Ascending aorta (tissue), 2 donors: ENCODE measurements at regions not wholly inside any gene's neighbourhood (a gene's known extent, or its start where the extent isn't known, plus 50 kb on each side); places are given as distances from the start of the nearest gene placed in this dataset.

Source experiments
- DNase-seq, 2 donors: peaks; one replicate each; pipeline ENCODE4 v3.0.0-alpha.2; 2019; ENCODE audit warnings: low spot score in 2 of 2
- H3K27ac ChIP-seq, 2 donors: fragments of 200-600 bp; sonication (generic); one replicate each; pipeline ENCODE4 v1.5.1; 2016 to 2017; ENCODE audit warnings: mild to moderate bottlenecking in 1 of 2
- H3K27me3 ChIP-seq: fragments of 200-600 bp; sonication (generic); one replicate; pipeline ENCODE4 v1.5.1; 2017
- H3K36me3 ChIP-seq, 2 donors: fragments of 200-600 bp; sonication (generic); one replicate each; pipeline ENCODE4 v1.5.1; 2016
- H3K4me1 ChIP-seq, 2 donors: fragments of 200-600 bp; sonication (generic); one replicate each; pipeline ENCODE4 v1.5.1; 2016 to 2017; ENCODE audit warnings: mild to moderate bottlenecking in 1 of 2
- H3K4me3 ChIP-seq, 2 donors: fragments of 200-600 bp; sonication (generic); one replicate each; pipeline ENCODE4 v1.5.1; 2016 to 2017; ENCODE audit warnings: mild to moderate bottlenecking in 1 of 2
- H3K9me3 ChIP-seq, 2 donors: fragments of 200-600 bp; sonication (generic); one replicate each; pipeline ENCODE4 v1.5.1; 2016
- intact Hi-C: fragments of 100-400 bp; cut with DNase I; formaldehyde crosslinking; loops from one replicate; pipeline ENCODE4 v1.15.1; 2023
- TF ChIP-seq, protein P1 (sequence below), 3 experiments: fragments of 200-600 bp in 2 of 3; fragments of 450-650 bp in 1 of 3; sonication (generic) in 2 of 3; IDR thresholded peaks; one replicate each; pipeline ENCODE4 v1.5.1; 2016 to 2019; ENCODE audit warnings: antibody characterized with exemption in 3 of 3, mild to moderate bottlenecking in 1 of 3, moderate library complexity in 1 of 3

DNA sequence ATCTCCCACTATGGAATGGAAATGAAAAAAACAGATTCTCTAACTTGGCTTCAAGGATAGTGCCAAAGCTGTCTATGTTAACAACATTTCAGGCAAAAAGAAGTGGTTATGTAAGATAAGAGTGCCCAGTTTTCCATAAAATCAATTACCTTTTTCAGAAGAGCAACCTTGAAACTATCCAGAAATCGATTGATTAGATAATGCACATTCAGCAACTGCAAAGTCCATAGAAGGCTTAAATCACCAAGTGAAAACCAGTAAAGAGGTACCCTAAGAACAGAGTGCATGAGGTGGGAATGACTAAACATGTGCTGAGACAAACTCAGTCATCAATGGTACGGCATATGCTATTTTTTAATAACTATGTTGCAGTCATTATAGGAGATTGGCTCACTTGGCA lies 71.9 kb upstream of the TNKS2 start:
- DNase-seq: no peak
- no peaks in the 10 kb centered on the region for H3K27me3 ChIP-seq
- TF ChIP-seq, protein P1, sequence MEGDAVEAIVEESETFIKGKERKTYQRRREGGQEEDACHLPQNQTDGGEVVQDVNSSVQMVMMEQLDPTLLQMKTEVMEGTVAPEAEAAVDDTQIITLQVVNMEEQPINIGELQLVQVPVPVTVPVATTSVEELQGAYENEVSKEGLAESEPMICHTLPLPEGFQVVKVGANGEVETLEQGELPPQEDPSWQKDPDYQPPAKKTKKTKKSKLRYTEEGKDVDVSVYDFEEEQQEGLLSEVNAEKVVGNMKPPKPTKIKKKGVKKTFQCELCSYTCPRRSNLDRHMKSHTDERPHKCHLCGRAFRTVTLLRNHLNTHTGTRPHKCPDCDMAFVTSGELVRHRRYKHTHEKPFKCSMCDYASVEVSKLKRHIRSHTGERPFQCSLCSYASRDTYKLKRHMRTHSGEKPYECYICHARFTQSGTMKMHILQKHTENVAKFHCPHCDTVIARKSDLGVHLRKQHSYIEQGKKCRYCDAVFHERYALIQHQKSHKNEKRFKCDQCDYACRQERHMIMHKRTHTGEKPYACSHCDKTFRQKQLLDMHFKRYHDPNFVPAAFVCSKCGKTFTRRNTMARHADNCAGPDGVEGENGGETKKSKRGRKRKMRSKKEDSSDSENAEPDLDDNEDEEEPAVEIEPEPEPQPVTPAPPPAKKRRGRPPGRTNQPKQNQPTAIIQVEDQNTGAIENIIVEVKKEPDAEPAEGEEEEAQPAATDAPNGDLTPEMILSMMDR (IDR thresholded peaks at IDR 0.05): no peak
- no peaks in the 10 kb centered on the region for H3K36me3 ChIP-seq
- no peaks in the 10 kb centered on the region for H3K4me1 ChIP-seq
- H3K27ac ChIP-seq: no peak overlapping the region
- intact Hi-C loops: no loop called here
- H3K4me3 ChIP-seq: no peak overlapping the region
- H3K9me3 ChIP-seq: no peaks in the 10 kb centered on the region

DNA sequence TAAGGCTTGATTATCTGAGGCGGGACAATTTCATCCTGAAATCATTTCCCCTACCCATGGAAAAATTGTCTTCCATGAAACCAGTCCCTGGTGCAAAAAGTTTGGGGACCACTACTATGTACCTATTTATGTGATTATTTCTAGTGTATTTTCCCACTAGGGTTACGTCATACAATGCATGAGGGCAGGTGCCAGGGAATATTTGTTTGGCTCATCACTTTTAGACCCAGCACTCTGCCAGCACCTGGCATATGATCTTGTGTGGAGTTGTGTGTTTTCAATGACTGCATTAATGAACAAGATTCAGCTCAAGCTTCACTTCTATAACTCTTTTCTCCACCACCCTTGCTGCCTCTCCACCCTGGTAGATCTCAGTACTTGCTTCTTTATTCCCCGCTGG lies 73.3 kb upstream of the TNKS2 start:
- H3K9me3 ChIP-seq: no peaks in the 10 kb centered on the region
- no peak overlapping the region for H3K27ac ChIP-seq
- no peaks in the 10 kb centered on the region for H3K4me1 ChIP-seq
- DNase-seq: no peak
- no peak overlapping the region for H3K4me3 ChIP-seq
- no peaks in the 10 kb centered on the region for H3K36me3 ChIP-seq
- TF ChIP-seq, protein P1 (IDR thresholded peaks at IDR 0.05): no peak
- H3K27me3 ChIP-seq: no peaks in the 10 kb centered on the region
- intact Hi-C loops: no loop called here

DNA sequence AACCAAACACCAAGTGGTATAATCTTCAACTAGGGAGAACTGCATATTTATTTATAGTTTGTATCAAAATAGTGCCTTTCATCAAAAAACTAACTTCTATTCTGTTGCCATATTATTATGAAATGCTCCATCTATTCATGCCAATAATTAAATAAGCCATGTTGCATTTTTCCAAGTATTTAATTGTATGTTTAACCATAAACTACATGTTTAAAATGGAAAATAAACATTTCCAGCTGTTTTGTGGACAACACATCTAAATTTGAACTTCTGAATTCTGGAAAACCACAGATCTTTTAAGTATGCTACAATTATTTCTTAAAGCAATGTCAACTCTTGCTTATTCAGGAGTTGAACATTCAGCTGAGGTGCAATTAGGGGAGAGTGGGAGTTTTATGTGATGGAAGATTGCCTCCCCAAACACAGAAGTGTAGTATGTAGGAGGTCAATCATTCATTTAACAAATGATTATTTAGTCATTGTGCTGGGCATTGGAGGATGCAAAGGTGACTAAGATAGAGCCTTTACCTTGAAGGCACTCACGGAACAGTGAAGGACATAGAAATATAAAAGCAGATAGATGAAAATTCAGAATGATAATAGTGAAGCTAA lies 80.7 kb upstream of the PPP1R3C start:
- intact Hi-C loops: no loop called here
- Histone ChIP-seq H3K27ac (no peak overlapping the region), H3K4me3 (no peak overlapping the region), H3K27me3 (no peaks in the 10 kb centered on the region), H3K9me3 (no peaks in the 10 kb centered on the region), H3K4me1 (no peaks in the 10 kb centered on the region), H3K36me3 (no peaks in the 10 kb centered on the region)
- no peak for DNase-seq
- TF ChIP-seq, protein P1 (IDR thresholded peaks at IDR 0.05): no peak

DNA sequence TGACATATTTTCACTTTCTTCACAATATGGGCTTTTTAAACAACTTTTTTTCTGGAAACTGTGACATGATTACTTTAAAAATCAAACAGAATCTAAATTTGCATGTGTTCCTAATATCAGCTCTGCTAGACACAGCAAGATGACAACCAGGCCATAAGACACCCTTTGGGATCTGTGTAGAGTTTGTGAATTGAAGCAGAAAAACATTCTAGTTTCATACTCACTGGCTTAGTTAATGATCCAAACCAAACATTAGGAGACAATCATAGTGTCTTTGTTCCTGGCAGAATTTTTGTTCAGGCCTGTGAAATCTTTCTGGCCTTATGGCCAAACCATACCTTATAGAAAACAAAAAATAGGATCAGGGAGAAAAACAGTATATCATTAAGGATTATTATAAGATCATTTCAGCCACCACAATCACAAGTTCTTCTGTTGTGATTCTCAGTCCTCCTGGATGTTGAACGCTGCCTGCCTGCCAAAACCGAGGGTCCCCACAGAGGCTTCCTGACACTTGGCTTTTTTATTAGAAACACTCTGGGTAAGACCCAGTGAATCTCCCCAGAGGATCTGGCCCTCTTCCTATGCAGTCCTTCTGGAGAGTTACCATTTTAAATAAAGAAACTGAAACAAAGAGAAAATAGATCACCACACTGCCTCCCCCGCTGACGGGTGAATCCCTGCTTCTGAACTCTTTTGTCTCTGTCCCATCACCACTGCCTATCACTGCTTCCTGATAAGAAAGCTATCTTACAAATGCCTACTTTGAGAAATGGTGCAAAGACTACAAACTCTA lies 79.2 kb upstream of the PPP1R3C start:
- DNase-seq: no peak
- H3K4me3 ChIP-seq: no peak overlapping the region
- TF ChIP-seq, protein P1 (IDR thresholded peaks at IDR 0.05): no peak
- H3K9me3 ChIP-seq: no peaks in the 10 kb centered on the region
- H3K4me1 ChIP-seq: no peaks in the 10 kb centered on the region
- H3K27me3 ChIP-seq: no peaks in the 10 kb centered on the region
- intact Hi-C loops: no loop called here
- H3K27ac ChIP-seq: no peak overlapping the region
- H3K36me3 ChIP-seq: no peaks in the 10 kb centered on the region

DNA sequence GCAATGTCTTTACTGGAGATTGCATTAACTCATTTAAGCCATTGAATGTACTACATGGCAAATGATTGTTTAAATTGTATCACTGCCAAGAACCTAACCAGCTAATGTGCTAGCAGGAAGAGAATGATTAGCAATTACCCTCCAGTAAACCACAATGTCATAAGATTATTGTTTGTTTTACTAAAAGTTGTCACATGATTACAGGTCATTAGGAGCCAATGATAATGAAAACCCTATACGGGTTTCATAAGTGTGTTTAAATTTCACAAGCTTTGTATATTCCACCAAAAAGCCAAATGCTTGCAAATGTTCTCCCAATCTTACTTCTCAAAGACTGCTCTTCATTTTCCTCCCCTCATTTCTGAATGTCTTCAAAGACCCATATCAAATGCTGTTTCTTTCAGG lies 76.5 kb upstream of the PPP1R3C start:
- DNase-seq: no peak
- Histone ChIP-seq H3K4me3 (no peak overlapping the region), H3K27me3 (no peaks in the 10 kb centered on the region), H3K36me3 (no peaks in the 10 kb centered on the region), H3K4me1 (no peaks in the 10 kb centered on the region), H3K27ac (no peak overlapping the region), H3K9me3 (no peaks in the 10 kb centered on the region)
- TF ChIP-seq, protein P1 (IDR thresholded peaks at IDR 0.05): no peak
- intact Hi-C loops: no loop called here
